ENCODE measurements at regions not wholly inside any gene's neighbourhood (a gene's known extent, or its start where the extent isn't known, plus 50 kb on each side); places are given as distances from the start of the nearest gene placed in this dataset.

- intact Hi-C loops (cut with DNase I) = no loop called here
- no peaks in the 10 kb centered on the region for H3K9me3 ChIP-seq
- no peak overlapping the region for H3K27ac ChIP-seq
- H3K27me3 ChIP-seq = no peaks in the 10 kb centered on the region
- H3K36me3 ChIP-seq = no peaks in the 10 kb centered on the region
- TF ChIP-seq CTCF (IDR thresholded peaks at IDR 0.05) (no peak), POLR2A (IDR thresholded peaks at IDR 0.05) (no peak)
- ATAC-seq (peak; percentile 66 to 76 (median 70)), DNase-seq (peak; percentile 42 to 59 (median 48))
- WGBS (ENCODE audit: insufficient coverage, low coverage, low lambda C conversion rate, missing lambda C conversion rate) = 7% methylated on average over 18 of the region's 74 CpGs
- peak overlapping the region; percentile 51 to 57 (median 54) for H3K4me3 ChIP-seq
- H3K4me1 ChIP-seq = peaks cover 0 to 17% (median 4%) of the 10 kb centered on the region in 4 donors
Observed at GRCh38 chr6:30006170-30007131, 54.6 kb upstream of the POLR1H start.

- ATAC-seq (peak; percentile 50 to 75 (median 66)), DNase-seq (peak; percentile 60 to 64 (median 60))
- no peaks in the 10 kb centered on the region for H3K36me3 ChIP-seq
- 12% methylated on average over 12 of the region's 42 CpGs for WGBS (ENCODE audit: insufficient coverage, low coverage, low lambda C conversion rate, missing lambda C conversion rate)
- H3K4me1 ChIP-seq = peaks cover 0 to 17% (median 4%) of the 10 kb centered on the region in 4 donors
- no peaks in the 10 kb centered on the region for H3K9me3 ChIP-seq
- peak overlapping the region; percentile 51 to 57 (median 54) for H3K4me3 ChIP-seq
- H3K27me3 ChIP-seq = no peaks in the 10 kb centered on the region
- intact Hi-C loops (cut with DNase I) = no loop called here
- H3K27ac ChIP-seq = no peak overlapping the region
- TF ChIP-seq CTCF (IDR thresholded peaks at IDR 0.05) (no peak), POLR2A (IDR thresholded peaks at IDR 0.05) (no peak)
Observed at GRCh38 chr6:30007132-30007764, 53.8 kb upstream of the POLR1H start.

GRCh38 chr6:30009113-30009512 lies 52.0 kb upstream of the POLR1H start:
- H3K9me3 ChIP-seq = no peaks in the 10 kb centered on the region
- H3K27ac ChIP-seq = no peak overlapping the region
- DNase-seq = no peak
- no peaks in the 10 kb centered on the region for H3K36me3 ChIP-seq
- ATAC-seq = no peak
- no peak for TF ChIP-seq CTCF (IDR thresholded peaks at IDR 0.05)
- TF ChIP-seq POLR2A (IDR thresholded peaks at IDR 0.05) = no peak
- intact Hi-C loops (cut with DNase I) = no loop called here
- WGBS (ENCODE audit: insufficient coverage, low coverage, low lambda C conversion rate, missing lambda C conversion rate) = 100% methylated on average over 1 of the region's 3 CpGs
- H3K4me1 ChIP-seq = peaks cover 0 to 17% (median 4%) of the 10 kb centered on the region in 4 donors
- H3K4me3 ChIP-seq = no peak overlapping the region
- H3K27me3 ChIP-seq = no peaks in the 10 kb centered on the region

Measured in right lobe of liver (tissue), 6 donors.